Endometrium (tissue), 2 donors: ENCODE measurements at regions not wholly inside any gene's neighbourhood (a gene's known extent, or its start where the extent isn't known, plus 50 kb on each side); places are given as distances from the start of the nearest gene placed in this dataset.
A peak's percentile ranks its signal among the peaks of the same experiment; 100 is the strongest.

Experiments used
- FAIRE-seq: peaks from 2 replicates; lab custom pipeline; 2012; peaks lifted over from hg19 to GRCh38; lab: Jason Lieb, UNC
- donor health status: control.
- donor health status: control.

- FAIRE-seq = no peak
These were observed 102.1 kb upstream of the KLF8 start for GRCh38 chrX:56130031-56130430.

GRCh38 chrX:56130436-56130835 lies 101.7 kb upstream of the KLF8 start:
- FAIRE-seq = no peak

GRCh38 chrX:56164135-56164534 lies 68.0 kb upstream of the KLF8 start:
- FAIRE-seq = peak; percentile 91
